GM19324 (cell line): ENCODE measurements at regions not wholly inside any gene's neighbourhood (a gene's known extent, or its start where the extent isn't known, plus 50 kb on each side); places are given as distances from the start of the nearest gene placed in this dataset.
"Not testable (repeated sequence)": the region's sequence is repeated elsewhere in the genome, so short reads cannot be mapped to it uniquely, and the experiment has no call there.

ENCODE experiments used
- ATAC-seq: cut with Tn5 transposase; IDR thresholded peaks from one replicate; pipeline ENCODE4 v1.9.1; 2021; ENCODE audit warnings: mild to moderate bottlenecking, moderate library complexity; ENCODE audit not compliant: unreplicated experiment, low FRiP score

GRCh38 chr21:25489673-25490072 is 117.6 kb downstream of the MRPL39 start:
- no peak for ATAC-seq

- no peak for ATAC-seq
Measured at GRCh38 chr21:25487046-25487594, 120.2 kb downstream of the MRPL39 start.

- no peak for ATAC-seq
Measured at GRCh38 chr21:25485914-25486313, 121.4 kb downstream of the MRPL39 start.

GRCh38 chr21:25467896-25468295 is 139.4 kb downstream of the MRPL39 start:
- ATAC-seq = no peak

- ATAC-seq = not testable (repeated sequence)
Measured at GRCh38 chr21:25467071-25467470, 140.2 kb downstream of the MRPL39 start.

- ATAC-seq = no peak
Measured at GRCh38 chr21:25466470-25466869, 140.8 kb downstream of the MRPL39 start.

GRCh38 chr21:25465263-25465662 is 142.0 kb downstream of the MRPL39 start:
- no peak for ATAC-seq

GRCh38 chr21:25464275-25464674 is 143.0 kb downstream of the MRPL39 start:
- ATAC-seq = no peak

GRCh38 chr21:25462517-25462971 is 144.7 kb downstream of the MRPL39 start:
- ATAC-seq = peak; percentile 63

GRCh38 chr21:25461725-25462124 is 145.6 kb downstream of the MRPL39 start:
- no peak for ATAC-seq

- ATAC-seq = no peak
Measured at GRCh38 chr21:25459993-25460392, 147.3 kb downstream of the MRPL39 start.

- ATAC-seq = no peak
Measured at GRCh38 chr21:25459365-25459764, 147.9 kb downstream of the MRPL39 start.

GRCh38 chr21:25458484-25458883 is 148.8 kb downstream of the MRPL39 start:
- no peak for ATAC-seq

- no peak for ATAC-seq
Measured at GRCh38 chr21:25457946-25458345, 149.3 kb downstream of the MRPL39 start.

- ATAC-seq = peak; percentile 51
Measured at GRCh38 chr21:25457411-25457810, 149.9 kb downstream of the MRPL39 start.

GRCh38 chr21:25456672-25457071 is 150.6 kb downstream of the MRPL39 start:
- ATAC-seq = peak; percentile 45

- no peak for ATAC-seq
Measured at GRCh38 chr21:25453524-25453923, 153.8 kb downstream of the MRPL39 start.

GRCh38 chr21:25449950-25450349 is 157.3 kb downstream of the MRPL39 start:
- no peak for ATAC-seq

- no peak for ATAC-seq
Measured at GRCh38 chr21:25441835-25442234, 165.4 kb downstream of the MRPL39 start.

GRCh38 chr21:25437465-25437864 is 169.8 kb downstream of the MRPL39 start:
- not testable (repeated sequence) for ATAC-seq

- ATAC-seq = no peak
Measured at GRCh38 chr21:25428537-25428936, 178.7 kb downstream of the MRPL39 start.

GRCh38 chr21:25427828-25428227 is 179.5 kb downstream of the MRPL39 start:
- ATAC-seq = no peak

- no peak for ATAC-seq
Measured at GRCh38 chr21:25426580-25426979, 180.7 kb downstream of the MRPL39 start.
